ENCODE measurements at regions not wholly inside any gene's neighbourhood (a gene's known extent, or its start where the extent isn't known, plus 50 kb on each side); places are given as distances from the start of the nearest gene placed in this dataset.

DNA sequence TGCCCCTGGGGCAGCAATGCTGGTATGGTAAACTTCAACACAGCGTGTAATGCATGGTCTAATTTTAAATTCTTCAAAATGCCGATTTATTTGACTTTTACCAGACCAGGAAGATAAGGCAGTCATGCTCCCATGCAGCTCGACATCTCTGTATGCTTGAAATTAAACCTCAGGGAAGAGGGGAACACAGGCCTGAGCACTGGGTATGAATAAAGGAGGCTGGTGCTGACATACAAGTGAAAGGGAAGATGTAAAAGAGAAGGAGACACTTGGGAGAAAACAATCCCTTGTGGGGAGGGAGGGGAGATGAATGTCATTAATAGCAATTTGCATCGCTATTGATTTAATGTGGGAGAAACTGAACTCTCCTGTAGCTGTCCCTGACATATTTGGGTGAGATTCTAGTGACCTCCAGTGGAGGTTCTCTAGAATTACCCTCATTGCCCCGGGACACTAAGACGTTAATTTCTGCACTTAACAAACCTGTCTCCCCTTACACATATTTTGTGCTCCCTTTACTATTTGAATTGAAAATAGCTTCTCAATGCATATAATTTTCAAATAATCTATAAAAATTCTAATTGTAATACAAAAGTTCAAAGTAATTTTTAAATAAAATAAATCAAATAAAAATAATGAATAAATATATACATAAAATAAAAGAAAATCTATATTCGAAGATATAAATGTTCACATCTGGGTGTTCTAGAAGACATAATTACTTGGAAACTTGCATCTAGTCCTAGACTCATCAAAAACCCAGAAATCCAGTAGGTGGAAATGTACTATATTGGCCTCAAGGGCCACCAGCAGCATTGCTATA is 283.1 kb downstream of the LMX1A start:
- DNase-seq: peak; percentile 60

GRCh38 chr1:165070675-165071074 is 285.8 kb downstream of the LMX1A start:
- DNase-seq: no peak

GRCh38 chr1:165069829-165070228 is 286.7 kb downstream of the LMX1A start:
- DNase-seq: no peak

DNA sequence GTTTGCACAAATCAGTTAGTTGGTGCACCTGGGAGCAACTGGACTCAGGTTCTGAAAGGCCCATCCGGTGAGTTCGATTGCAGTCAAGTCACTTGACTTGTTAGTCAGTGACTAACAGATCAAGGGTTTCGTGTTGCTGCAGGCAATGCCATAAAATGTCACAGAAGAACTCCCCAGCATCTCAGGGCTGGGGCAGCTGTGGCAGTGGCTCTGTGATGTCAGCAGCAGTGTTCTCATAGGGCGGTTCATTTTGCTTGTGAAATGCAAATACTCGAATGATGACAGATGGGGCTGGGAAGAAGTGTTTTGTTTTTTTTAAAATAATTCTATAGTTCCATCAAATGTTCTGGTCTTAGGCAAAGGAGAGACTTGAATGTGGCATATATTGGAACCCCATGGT is 287.8 kb downstream of the LMX1A start:
- no peak for DNase-seq

DNA sequence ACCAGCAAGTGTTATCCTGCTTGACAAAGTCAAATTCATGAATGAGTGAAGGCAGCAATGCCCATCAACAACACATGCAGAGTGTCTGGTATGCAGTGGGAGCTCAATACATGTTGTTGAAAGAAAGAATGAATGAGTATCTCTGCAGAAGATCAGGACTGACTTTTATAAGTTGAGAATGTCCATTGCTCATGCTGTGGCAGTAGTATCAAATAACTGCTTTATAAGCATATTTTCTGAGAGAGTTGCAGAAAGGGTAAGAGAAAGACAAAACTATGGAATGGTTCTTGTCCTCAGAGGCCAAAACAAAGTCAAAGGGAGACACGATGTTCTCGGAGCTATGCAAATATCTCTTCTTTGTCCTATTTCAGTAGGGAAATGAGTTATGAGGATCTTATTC is 288.7 kb downstream of the LMX1A start:
- DNase-seq: no peak

DNA sequence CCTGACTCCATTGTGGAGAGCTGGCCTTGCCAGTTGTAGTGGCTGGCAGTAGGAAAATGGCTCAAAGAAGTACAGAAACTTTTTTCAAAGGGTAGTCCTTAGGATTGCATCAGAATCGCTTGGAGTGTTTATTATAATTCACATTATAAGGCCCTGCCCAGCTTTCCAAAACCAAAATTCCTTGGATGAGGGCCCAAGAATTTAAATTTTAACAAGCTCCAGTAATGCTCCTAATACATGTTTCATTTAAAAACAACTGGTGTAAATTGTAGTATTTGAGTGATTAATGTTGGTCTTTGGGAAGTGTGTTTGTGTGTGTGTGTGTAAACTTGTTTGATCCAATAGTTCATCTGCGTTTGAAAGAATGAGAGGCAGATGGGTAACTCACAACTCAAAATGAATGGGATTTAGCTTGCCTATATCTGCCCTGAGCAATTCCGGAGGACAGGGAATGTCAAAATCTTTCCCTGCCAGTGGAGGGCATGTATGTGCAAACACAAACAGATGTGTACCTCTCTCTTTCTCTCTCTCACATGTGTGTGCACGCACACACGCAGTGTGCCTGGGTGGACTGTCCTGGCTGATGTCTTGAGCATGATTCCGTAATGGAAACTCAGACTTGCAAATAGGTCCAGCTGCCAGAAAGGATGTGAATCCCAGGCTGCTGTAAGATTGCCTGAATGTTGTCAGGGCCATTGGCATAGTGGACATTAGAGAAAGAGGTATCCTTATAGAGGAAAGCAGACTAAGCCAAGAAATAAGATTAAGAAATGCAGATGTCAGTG is 293.1 kb downstream of the LMX1A start:
- no peak for DNase-seq

DNA sequence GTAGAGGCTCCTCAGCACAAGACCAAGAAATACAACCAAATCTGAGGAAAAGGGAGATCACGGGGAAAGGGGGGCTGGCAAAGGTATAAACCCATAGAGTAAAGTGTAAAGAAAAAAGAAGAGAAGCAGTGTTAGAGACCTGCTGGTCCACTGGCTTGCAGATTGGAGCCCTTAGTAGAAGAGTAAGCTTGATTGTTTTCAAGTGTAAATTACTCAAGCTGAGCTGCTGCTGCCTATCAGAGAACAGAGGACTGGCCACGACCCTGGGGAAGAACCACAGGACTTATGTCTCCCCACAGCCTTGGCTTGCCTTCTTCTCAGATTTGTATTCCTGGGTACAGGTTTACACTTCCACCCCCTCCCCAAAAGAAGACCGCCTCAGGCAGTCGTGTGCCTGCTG is 294.2 kb downstream of the LMX1A start:
- no peak for DNase-seq

DNA sequence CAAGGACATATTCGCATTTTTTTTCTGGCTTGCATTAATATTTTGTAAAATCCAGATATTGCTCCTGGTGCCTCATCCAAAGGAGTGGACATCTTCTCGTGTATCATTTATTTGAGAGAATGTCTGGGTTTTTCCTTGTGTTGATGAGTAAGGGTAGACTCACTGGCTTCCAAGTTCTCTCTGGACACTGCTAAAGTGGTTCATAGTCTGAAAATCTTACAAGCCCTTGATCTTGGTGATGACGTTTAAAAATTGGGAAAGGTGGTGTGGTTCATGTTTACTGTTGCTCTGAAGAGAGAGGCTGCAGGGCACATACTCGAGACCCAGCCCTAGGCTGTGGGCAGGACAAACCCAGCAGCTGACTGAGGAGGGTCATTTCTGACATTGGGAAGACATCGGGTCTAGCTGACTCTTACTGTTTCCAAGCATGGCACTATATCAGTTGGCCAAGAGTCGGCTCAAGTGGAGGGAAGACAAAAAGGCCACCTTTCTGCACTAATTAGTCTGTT is 296.2 kb downstream of the LMX1A start:
- no peak for DNase-seq

GRCh38 chr1:165057956-165058355 is 298.6 kb downstream of the LMX1A start:
- no peak for DNase-seq

- peak; percentile 73 for DNase-seq
These were observed 299.6 kb downstream of the LMX1A start for GRCh38 chr1:165056914-165057313.

DNA sequence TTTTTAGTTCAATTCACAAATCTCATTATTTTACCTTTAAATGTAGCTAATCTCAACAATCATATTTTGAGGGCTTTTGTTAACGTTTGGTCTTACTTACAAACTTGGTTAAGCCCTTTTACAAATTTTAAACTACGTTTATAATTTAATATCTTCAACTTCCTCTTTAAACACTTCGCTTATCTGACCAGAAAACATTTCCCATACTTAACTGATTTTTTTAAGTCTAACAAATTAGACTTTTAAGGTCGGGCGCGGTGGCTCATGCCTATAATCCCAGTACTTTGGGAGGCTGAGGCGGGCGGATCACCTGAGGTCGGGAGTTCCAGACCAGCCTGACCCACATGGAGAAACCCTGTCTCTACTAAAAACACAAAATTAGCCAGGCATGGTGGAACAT is 300.9 kb downstream of the LMX1A start:
- no peak for DNase-seq

DNA sequence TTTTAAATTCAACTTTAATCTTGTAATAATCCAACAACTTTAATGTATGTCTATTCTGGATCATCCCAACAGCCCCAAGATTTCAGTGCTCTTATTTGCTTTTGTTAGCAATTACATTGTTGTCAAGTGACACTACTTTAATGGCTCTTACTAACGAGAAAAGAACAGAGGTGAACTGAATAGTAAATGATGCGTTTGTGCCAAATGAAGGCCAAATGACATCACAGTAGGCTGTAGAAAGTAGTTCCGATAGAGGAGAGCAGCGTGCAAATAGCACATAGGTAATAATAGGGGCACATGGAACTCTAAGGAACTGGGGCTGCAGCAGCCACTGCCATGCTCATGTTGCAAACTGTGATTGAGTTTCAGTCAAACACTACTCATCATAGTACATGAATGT is 301.9 kb downstream of the LMX1A start:
- no peak for DNase-seq

DNA sequence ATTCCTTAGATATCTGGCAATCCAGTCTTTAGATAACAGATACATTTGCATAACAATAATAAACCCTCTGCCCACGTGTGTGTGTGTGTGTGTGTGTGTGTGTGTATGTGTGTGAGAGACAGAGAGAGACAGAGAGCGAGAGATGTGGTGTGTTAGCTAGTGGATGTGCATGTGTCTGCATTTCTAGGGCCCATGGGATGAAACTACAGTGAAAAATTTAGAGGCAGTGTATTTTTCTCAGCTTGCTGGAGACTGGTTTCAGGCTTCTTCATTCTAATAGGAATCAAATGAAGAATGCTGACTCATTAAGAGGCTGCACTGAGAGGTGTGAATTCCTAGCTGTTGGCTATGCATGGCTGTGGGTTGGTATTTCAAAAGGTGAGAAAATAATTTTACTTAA is 303.2 kb downstream of the LMX1A start:
- DNase-seq: no peak

- DNase-seq: no peak
These were observed 303.6 kb downstream of the LMX1A start for GRCh38 chr1:165052936-165053335.

DNA sequence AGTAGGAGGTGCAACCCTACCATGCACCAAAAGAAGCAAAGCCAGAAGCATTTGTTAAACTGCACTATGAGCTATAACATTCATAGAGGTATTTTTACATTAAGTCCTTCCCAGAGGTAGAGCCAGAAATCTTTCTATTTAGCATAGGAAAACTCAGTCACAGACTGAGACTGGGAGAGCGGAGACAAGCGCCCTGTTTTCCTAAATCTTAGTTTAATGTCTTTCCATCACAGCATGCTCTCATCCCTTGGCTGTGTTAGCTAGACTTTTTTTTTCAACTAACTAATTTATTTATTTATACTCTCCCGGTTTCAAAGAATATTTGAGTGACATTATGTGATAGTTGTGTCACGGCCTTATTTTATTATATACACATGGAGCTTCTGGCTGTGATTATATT is 304.1 kb downstream of the LMX1A start:
- DNase-seq: no peak

- no peak for DNase-seq
These were observed 306.3 kb downstream of the LMX1A start for GRCh38 chr1:165050246-165050645.

GRCh38 chr1:165047994-165048393 is 308.5 kb downstream of the LMX1A start:
- no peak for DNase-seq

DNA sequence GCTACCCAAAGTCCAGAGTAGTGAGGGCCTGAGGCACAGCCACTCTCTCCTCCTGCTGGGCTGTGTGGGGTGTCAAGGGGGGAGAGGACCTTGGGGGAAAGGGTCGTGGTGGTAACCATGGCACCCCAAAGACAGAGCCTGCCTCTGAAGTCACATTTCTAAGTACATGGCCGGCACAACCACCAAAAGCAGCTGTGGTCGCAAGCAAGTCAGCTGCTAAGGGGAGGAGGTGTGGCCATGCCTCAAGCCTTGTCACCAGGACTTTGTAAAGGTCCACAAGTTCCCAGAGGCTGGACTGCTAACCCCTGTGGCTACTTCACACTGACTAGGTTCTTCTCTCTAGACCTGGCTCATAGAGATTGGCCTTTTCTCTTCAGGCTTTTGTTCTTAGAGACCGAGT is 310.6 kb downstream of the LMX1A start:
- DNase-seq: no peak

GRCh38 chr1:165040641-165041040 is 315.9 kb downstream of the LMX1A start:
- DNase-seq: no peak

DNA sequence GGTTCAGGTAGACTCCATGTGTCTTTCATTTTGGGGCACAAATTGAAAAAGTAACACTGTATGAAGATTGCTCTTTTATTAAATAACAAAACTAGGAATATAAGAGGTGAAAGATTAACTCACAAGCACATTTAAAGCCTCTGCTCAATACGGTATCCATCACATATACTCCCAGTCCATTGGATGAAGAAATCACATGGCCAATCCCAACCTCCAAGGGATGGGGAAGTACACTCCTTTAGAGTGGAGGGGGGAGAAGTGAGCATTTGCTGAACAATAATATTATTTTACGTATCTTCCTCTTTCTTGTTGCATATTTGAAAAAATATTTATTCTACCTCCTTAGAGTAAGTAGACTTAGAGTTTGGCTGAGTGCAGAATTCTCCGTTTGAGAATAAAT is 316.5 kb downstream of the LMX1A start:
- no peak for DNase-seq

DNA sequence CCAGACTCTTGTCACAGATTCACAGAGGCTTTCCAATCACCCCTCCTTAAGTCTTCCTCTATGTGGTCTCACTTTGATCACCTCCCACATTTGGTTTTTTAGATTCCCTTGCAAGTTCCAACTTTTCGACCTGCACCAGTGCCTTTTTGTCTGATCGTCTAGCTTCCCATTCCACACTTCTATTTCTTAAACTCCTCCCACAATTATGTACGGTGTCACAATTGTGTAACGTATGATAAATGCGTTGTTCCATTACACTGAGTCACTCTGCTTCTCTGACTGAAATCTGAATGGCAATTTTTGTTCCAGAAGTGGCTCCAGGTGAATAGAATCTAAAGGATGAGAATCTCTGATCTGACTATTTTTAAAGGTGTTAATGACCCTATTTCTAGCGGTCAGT is 320.1 kb downstream of the LMX1A start:
- DNase-seq: no peak

GRCh38 chr1:165034136-165034809 is 322.2 kb downstream of the LMX1A start:
- no peak for DNase-seq

- no peak for DNase-seq
These were observed 325.5 kb downstream of the LMX1A start for GRCh38 chr1:165031001-165031400.

GRCh38 chr1:165025805-165026204 is 330.7 kb downstream of the LMX1A start:
- no peak for DNase-seq
